Hematopoietic multipotent progenitor cell (in vitro differentiated cells): ENCODE measurements at regions not wholly inside any gene's neighbourhood (a gene's known extent, or its start where the extent isn't known, plus 50 kb on each side); places are given as distances from the start of the nearest gene placed in this dataset. TPM values are rescaled to one million over a fixed set of nuclear protein-coding genes. Genes with fewer than 3 reads are reported as not detected.

Source experiments
- small RNA-seq: library from RNA; depleted of rRNA; stranded (forward); fragments of <200 nt; gene quantifications from one replicate; pipeline ENCODE3, GENCODE V24; 2012

Small RNA genes in the stretch of these regions (small RNA-seq; reads per million reads assigned to genes)
- not detected for gene MIR4289
